ENCODE measurements at regions not wholly inside any gene's neighbourhood (a gene's known extent, or its start where the extent isn't known, plus 50 kb on each side); places are given as distances from the start of the nearest gene placed in this dataset.
A peak's percentile ranks its signal among the peaks of the same experiment; 100 is the strongest.

- DNase-seq: no peak
Measured at GRCh38 chr20:6657904-6658303, 109.6 kb upstream of the BMP2 start.

- no peak for DNase-seq
Measured at GRCh38 chr20:6657111-6657510, 110.4 kb upstream of the BMP2 start.

GRCh38 chr20:6654513-6655252, 112.8 kb upstream of the BMP2 start:
- no peak for DNase-seq

GRCh38 chr20:6651561-6651960, 115.9 kb upstream of the BMP2 start:
- DNase-seq: no peak

GRCh38 chr20:6651016-6651415, 116.5 kb upstream of the BMP2 start:
- DNase-seq: no peak

GRCh38 chr20:6646021-6646636, 121.4 kb upstream of the BMP2 start:
- DNase-seq: no peak

GRCh38 chr20:6644813-6645628, 122.5 kb upstream of the BMP2 start:
- DNase-seq: no peak

GRCh38 chr20:6641012-6641411, 126.5 kb upstream of the BMP2 start:
- no peak for DNase-seq

- DNase-seq: no peak
Measured at GRCh38 chr20:6637160-6637579, 130.3 kb upstream of the BMP2 start.

- DNase-seq: peak; percentile 30 to 52
Measured at GRCh38 chr20:6636209-6637159, 131.0 kb upstream of the BMP2 start.

GRCh38 chr20:6635034-6635736, 132.3 kb upstream of the BMP2 start:
- no peak for DNase-seq

- no peak for DNase-seq
Measured at GRCh38 chr20:6632187-6632586, 135.3 kb upstream of the BMP2 start.

- DNase-seq: no peak
Measured at GRCh38 chr20:6630514-6630913, 137.0 kb upstream of the BMP2 start.

- DNase-seq: no peak
Measured at GRCh38 chr20:6629564-6629963, 137.9 kb upstream of the BMP2 start.

- no peak for DNase-seq
Measured at GRCh38 chr20:6626805-6627204, 140.7 kb upstream of the BMP2 start.

GRCh38 chr20:6623989-6624388, 143.5 kb upstream of the BMP2 start:
- no peak for DNase-seq

- DNase-seq: no peak
Measured at GRCh38 chr20:6622041-6622440, 145.4 kb upstream of the BMP2 start.

- DNase-seq: no peak
Measured at GRCh38 chr20:6618051-6618450, 149.4 kb upstream of the BMP2 start.

GRCh38 chr20:6616421-6616820, 151.1 kb upstream of the BMP2 start:
- DNase-seq: no peak

- no peak for DNase-seq
Measured at GRCh38 chr20:6614836-6615235, 152.7 kb upstream of the BMP2 start.

- no peak for DNase-seq
Measured at GRCh38 chr20:6613280-6613861, 154.1 kb upstream of the BMP2 start.

- no peak for DNase-seq
Measured at GRCh38 chr20:6612606-6612923, 154.9 kb upstream of the BMP2 start.
